GM19351 (cell line): ENCODE measurements at regions not wholly inside any gene's neighbourhood (a gene's known extent, or its start where the extent isn't known, plus 50 kb on each side); places are given as distances from the start of the nearest gene placed in this dataset.
"Not testable (repeated sequence)": the region's sequence is repeated elsewhere in the genome, so short reads cannot be mapped to it uniquely, and the experiment has no call there.

Experiments
- ATAC-seq: cut with Tn5 transposase; IDR thresholded peaks from one replicate; pipeline ENCODE4 v1.9.1; 2021; ENCODE audit warnings: mild to moderate bottlenecking, moderate library complexity; ENCODE audit not compliant: unreplicated experiment

- no peak for ATAC-seq
Observed at GRCh38 chr12:89775063-89775985, 66.7 kb upstream of the ATP2B1 start.

GRCh38 chr12:89774645-89775044 is 66.0 kb upstream of the ATP2B1 start:
- ATAC-seq, result no peak

- ATAC-seq, result no peak
Observed at GRCh38 chr12:89770391-89770790, 61.8 kb upstream of the ATP2B1 start.

GRCh38 chr12:89769483-89769818 is 60.8 kb upstream of the ATP2B1 start:
- no peak for ATAC-seq

- no peak for ATAC-seq
Observed at GRCh38 chr12:89768586-89769482, 60.2 kb upstream of the ATP2B1 start.

GRCh38 chr12:89765959-89766824 is 57.6 kb upstream of the ATP2B1 start:
- ATAC-seq, result peak; percentile 94

GRCh38 chr12:89764164-89764563 is 55.5 kb upstream of the ATP2B1 start:
- ATAC-seq, result not testable (repeated sequence)

- ATAC-seq, result no peak
Observed at GRCh38 chr12:89762498-89763170, 54.0 kb upstream of the ATP2B1 start.

GRCh38 chr12:89760783-89761182 is 52.1 kb upstream of the ATP2B1 start:
- no peak for ATAC-seq
